ENCODE measurements at regions not wholly inside any gene's neighbourhood (a gene's known extent, or its start where the extent isn't known, plus 50 kb on each side); places are given as distances from the start of the nearest gene placed in this dataset.

DNA sequence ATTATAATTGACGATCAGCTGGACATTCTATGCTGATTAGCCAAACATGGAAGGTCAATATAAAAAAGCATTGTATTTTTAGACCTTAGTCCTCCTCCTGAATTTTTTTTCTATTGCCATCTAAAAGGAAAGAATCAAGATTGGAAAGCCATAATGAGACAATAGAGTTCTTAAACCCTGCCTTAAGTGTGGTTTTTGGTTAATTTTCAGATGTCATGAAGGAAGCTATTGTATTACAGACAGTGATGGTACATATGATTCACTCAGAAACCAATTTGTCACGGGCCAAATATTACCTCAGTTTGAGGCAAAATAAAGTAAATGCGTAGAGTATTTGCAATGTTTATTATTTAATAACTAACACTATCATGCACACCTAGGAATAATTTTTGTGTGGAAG lies 1164.0 kb upstream of the RAG2 start:
- Histone ChIP-seq H3K4me1 (no peaks in the 10 kb centered on the region), H3K4me2 (no peak overlapping the region), H3K27ac (no peak overlapping the region), H3K9me3 (no peaks in the 10 kb centered on the region), H3K4me3 (no peak overlapping the region)
- TF ChIP-seq, protein P1, sequence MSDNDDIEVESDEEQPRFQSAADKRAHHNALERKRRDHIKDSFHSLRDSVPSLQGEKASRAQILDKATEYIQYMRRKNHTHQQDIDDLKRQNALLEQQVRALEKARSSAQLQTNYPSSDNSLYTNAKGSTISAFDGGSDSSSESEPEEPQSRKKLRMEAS (IDR thresholded peaks at IDR 0.05), result no peak
- TF ChIP-seq SMC3 (IDR thresholded peaks at IDR 0.05) (no peak), MYC (IDR thresholded peaks at IDR 0.05; ENCODE audit: borderline replicate concordance, low read length) (no peak), FOSB (CRISPR knock-in tag; IDR thresholded peaks at IDR 0.05) (no peak), ESRRA (IDR thresholded peaks at IDR 0.05; ENCODE audit: borderline replicate concordance, low read length) (no peak), CHD4 (IDR thresholded peaks at IDR 0.05; ENCODE audit: borderline replicate concordance) (no peak), JUNB (IDR thresholded peaks at IDR 0.05) (no peak), CEBPB (IDR thresholded peaks at IDR 0.05) (no peak), NR3C1 (IDR thresholded peaks at IDR 0.05) (no peak), HEYL (CRISPR knock-in tag; IDR thresholded peaks at IDR 0.05) (no peak), EHMT2 (IDR thresholded peaks at IDR 0.05; ENCODE audit: low read depth) (no peak), BHLHE40 (IDR thresholded peaks at IDR 0.05; ENCODE audit: low read depth, low read length) (no peak), HOXB13 (CRISPR knock-in tag; IDR thresholded peaks at IDR 0.05; ENCODE audit: low read depth) (no peak), RCOR1 (IDR thresholded peaks at IDR 0.05; ENCODE audit: low read depth, low read length) (no peak)
- TF ChIP-seq, protein P2, sequence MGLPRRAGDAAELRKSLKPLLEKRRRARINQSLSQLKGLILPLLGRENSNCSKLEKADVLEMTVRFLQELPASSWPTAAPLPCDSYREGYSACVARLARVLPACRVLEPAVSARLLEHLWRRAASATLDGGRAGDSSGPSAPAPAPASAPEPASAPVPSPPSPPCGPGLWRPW (IDR thresholded peaks at IDR 0.05), result no peak
- TF ChIP-seq, protein P3, sequence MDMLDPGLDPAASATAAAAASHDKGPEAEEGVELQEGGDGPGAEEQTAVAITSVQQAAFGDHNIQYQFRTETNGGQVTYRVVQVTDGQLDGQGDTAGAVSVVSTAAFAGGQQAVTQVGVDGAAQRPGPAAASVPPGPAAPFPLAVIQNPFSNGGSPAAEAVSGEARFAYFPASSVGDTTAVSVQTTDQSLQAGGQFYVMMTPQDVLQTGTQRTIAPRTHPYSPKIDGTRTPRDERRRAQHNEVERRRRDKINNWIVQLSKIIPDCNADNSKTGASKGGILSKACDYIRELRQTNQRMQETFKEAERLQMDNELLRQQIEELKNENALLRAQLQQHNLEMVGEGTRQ (IDR thresholded peaks at IDR 0.05), result no peak
- no peak for DNase-seq (ENCODE audit: low read depth in 1 of 2, low spot score in 1 of 2)
- CTCF ChIA-PET, result no interaction called here
- ATAC-seq, result no peak
- FAIRE-seq, result no peak
- POLR2A ChIA-PET, result no interaction called here
- 2% methylated on average over 3 of the region's 3 CpGs for WGBS (ENCODE audit: missing lambda C conversion rate)

DNA sequence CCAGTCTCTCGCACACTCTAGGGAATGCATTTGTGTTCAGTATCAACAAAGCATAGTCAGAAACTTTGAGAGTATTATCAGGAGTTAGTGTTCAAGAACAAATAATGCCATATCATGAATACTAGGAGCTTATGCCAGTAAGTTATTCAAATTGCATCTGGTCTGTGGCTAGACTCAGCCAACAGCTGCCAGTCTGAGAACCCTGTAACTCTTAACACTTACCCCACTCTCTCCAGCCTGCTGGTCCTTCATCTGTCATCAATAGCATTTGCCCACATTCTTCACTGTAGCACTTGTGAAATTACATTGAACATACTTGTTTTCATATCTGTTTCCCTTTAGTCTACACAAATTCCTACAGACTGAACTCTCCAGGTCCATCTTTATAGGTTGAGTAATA lies 1157.5 kb upstream of the RAG2 start:
- POLR2A ChIA-PET, result no interaction called here
- WGBS (ENCODE audit: missing lambda C conversion rate), result 35% methylated on average over 1 of the region's 1 CpG
- no peak for ATAC-seq
- DNase-seq (ENCODE audit: low read depth in 1 of 2, low spot score in 1 of 2), result no peak
- Histone ChIP-seq H3K27ac (no peak overlapping the region), H3K4me2 (no peak overlapping the region), H3K4me1 (no peaks in the 10 kb centered on the region), H3K9me3 (no peaks in the 10 kb centered on the region), H3K4me3 (no peak overlapping the region)
- CTCF ChIA-PET, result no interaction called here
- TF ChIP-seq CBX8 (IDR thresholded peaks at IDR 0.05) (no peak), BHLHE40 (IDR thresholded peaks at IDR 0.05; ENCODE audit: low read depth, low read length) (no peak), CEBPB (IDR thresholded peaks at IDR 0.05) (no peak), RFX5 (IDR thresholded peaks at IDR 0.05) (no peak), ZFP36 (IDR thresholded peaks at IDR 0.05; ENCODE audit: borderline replicate concordance, partially characterized antibody) (no peak), EHF (CRISPR knock-in tag; IDR thresholded peaks at IDR 0.05) (no peak), NFE2L2 (conservative IDR thresholded peaks at IDR 0.05; ENCODE audit: low read length) (no peak), TFCP2L1 (CRISPR knock-in tag; IDR thresholded peaks at IDR 0.05) (no peak), MAZ (IDR thresholded peaks at IDR 0.05; ENCODE audit: borderline replicate concordance, low read depth, low read length) (no peak), KDM1A (IDR thresholded peaks at IDR 0.05; ENCODE audit: low read depth) (no peak)
- TF ChIP-seq, protein P1 (IDR thresholded peaks at IDR 0.05), result no peak
- TF ChIP-seq, protein P4, sequence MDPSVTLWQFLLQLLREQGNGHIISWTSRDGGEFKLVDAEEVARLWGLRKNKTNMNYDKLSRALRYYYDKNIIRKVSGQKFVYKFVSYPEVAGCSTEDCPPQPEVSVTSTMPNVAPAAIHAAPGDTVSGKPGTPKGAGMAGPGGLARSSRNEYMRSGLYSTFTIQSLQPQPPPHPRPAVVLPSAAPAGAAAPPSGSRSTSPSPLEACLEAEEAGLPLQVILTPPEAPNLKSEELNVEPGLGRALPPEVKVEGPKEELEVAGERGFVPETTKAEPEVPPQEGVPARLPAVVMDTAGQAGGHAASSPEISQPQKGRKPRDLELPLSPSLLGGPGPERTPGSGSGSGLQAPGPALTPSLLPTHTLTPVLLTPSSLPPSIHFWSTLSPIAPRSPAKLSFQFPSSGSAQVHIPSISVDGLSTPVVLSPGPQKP (IDR thresholded peaks at IDR 0.05; ENCODE audit: low read depth, low read length), result no peak
- FAIRE-seq, result no peak

DNA sequence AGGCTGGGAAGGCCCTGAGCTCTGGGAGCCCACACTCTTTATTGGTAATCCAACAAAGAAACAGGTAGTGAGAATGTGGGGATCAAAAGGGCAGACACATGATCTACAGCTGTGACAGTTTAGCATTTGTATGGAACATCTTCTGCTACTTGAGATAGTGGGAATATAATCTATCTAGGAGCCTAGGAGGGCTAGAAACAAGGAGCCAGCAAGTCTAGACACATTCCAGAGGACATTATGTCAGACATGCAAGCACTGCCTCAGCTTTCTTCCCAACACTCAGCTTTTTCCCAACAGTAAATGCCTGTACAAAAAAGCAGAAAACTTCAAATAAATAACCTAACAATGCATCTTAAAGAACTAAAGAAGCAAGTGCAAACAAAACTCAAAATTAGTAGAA lies 1150.6 kb upstream of the RAG2 start:
- ChIA-PET POLR2A (no interaction called here), CTCF (no interaction called here)
- no peaks in the 10 kb centered on the region for H3K4me1 ChIP-seq
- H3K27ac ChIP-seq, result no peak overlapping the region
- H3K4me3 ChIP-seq, result no peak overlapping the region
- H3K9me3 ChIP-seq, result no peaks in the 10 kb centered on the region
- no peak overlapping the region for H3K4me2 ChIP-seq
- no peak for FAIRE-seq
- ATAC-seq, result no peak
- DNase-seq (ENCODE audit: low read depth in 1 of 2, low spot score in 1 of 2), result no peak
- TF ChIP-seq JUN (IDR thresholded peaks at IDR 0.05) (no peak), BHLHE40 (IDR thresholded peaks at IDR 0.05; ENCODE audit: low read depth, low read length) (no peak), ESRRA (IDR thresholded peaks at IDR 0.05; ENCODE audit: borderline replicate concordance, low read length) (no peak), FOSB (CRISPR knock-in tag; IDR thresholded peaks at IDR 0.05) (no peak)
- TF ChIP-seq, protein P5, sequence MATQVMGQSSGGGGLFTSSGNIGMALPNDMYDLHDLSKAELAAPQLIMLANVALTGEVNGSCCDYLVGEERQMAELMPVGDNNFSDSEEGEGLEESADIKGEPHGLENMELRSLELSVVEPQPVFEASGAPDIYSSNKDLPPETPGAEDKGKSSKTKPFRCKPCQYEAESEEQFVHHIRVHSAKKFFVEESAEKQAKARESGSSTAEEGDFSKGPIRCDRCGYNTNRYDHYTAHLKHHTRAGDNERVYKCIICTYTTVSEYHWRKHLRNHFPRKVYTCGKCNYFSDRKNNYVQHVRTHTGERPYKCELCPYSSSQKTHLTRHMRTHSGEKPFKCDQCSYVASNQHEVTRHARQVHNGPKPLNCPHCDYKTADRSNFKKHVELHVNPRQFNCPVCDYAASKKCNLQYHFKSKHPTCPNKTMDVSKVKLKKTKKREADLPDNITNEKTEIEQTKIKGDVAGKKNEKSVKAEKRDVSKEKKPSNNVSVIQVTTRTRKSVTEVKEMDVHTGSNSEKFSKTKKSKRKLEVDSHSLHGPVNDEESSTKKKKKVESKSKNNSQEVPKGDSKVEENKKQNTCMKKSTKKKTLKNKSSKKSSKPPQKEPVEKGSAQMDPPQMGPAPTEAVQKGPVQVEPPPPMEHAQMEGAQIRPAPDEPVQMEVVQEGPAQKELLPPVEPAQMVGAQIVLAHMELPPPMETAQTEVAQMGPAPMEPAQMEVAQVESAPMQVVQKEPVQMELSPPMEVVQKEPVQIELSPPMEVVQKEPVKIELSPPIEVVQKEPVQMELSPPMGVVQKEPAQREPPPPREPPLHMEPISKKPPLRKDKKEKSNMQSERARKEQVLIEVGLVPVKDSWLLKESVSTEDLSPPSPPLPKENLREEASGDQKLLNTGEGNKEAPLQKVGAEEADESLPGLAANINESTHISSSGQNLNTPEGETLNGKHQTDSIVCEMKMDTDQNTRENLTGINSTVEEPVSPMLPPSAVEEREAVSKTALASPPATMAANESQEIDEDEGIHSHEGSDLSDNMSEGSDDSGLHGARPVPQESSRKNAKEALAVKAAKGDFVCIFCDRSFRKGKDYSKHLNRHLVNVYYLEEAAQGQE (IDR thresholded peaks at IDR 0.05), result no peak
